Bone marrow (tissue), 2 donors: ENCODE measurements at regions not wholly inside any gene's neighbourhood (a gene's known extent, or its start where the extent isn't known, plus 50 kb on each side); places are given as distances from the start of the nearest gene placed in this dataset.

ENCODE experiments used
- DNase-seq, 2 donors: peaks; one replicate each; lab custom pipeline; 2025; lab: John Stamatoyannopoulos, UW

DNA sequence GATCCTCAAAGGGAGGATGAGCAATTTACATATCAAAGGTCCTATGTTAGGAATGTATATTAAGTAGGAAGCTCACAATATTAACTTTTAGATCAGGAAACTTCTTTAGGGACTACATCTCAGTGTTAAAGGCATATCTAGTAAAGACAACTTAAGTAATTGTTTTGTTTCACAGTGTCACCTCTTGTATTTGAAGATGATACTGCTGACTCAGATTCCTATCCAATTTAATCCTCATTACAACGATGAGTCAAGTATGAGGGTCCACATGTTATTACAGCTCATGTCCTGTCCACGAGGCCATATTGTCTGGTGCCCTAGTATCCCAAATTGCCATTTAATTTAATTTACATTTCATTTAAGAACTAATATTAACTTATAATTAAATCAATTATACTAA is 523.9 kb downstream of the CCDC85A start:
- no peak for DNase-seq

DNA sequence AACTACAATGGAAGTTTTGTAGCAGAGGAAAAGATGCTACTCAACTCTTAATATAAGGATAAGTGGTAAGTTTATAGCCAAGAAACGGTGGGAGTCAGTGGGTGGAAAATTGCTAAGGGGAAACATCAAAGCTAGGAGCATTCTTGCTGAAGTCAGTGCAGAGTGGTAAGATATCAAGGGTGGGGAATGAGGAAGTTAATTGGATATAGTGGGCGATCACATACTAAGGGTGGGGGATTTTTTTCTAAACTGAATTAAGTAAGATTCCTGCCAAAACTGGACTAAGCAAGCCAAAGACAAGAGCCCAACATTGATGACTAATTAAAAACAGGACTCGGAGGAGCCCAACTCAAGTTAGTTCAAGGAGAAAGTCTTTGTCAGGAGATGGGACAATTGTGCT is 525.4 kb downstream of the CCDC85A start:
- no peak for DNase-seq

DNA sequence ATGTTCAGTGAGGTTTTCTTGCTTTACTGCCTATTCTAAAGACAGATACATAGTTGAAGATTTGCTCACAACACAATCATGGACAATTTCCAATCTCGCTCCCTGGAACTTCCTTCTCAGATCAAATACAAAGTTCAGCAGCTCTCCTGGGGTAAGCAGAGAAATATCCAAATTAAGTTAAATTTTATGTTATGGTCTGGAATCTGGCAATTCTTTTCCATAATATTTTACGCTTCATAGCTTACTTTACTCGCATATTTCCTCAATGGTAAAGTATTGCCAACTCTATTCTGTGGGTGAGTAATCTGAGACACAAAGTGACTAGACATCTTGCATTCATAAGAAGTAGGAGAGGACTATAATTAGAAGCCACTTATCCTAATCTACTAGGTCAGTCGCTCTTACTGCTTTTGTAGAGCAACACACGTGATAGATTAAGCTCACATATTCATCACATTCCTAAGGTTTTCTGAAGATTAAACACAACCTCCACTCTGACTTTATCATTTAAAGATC is 529.4 kb downstream of the CCDC85A start:
- DNase-seq = no peak

DNA sequence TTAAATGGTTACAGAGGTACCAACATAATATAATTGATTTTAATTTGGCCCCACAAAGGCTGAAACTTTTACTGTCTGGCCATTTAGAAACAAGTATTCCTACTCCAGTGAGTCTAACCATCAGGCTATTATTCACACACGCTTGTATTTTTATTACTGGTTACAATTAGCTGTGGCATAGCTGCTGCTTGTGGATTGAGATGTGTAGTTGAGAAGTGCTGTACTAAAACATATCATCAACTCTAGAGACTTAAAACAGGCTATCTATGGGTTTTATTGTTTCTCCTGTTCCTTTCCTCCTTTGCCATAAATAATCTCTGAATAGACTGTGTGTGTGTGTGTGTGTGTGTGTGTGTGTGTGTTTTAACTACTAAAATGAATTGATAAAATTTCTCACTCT is 530.2 kb downstream of the CCDC85A start:
- DNase-seq = no peak

DNA sequence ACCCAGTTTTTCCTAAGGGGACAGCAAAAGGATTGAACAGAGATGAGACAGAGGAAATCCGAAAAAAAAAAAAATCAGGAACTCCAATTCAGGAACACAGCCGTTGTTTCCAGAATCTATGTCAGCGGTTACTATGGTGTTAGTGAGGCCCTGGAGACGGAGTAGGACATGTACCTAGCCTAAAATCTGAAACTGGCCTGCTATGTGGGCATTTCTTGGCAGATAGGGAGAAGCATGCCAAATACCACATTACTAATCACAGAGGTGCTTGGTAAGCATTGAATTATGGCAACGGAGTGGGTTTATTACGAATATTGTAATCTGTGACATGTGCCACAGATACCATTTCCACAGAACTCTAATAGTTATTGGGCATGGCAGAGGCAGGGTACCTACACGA is 530.6 kb downstream of the CCDC85A start:
- no peak for DNase-seq

DNA sequence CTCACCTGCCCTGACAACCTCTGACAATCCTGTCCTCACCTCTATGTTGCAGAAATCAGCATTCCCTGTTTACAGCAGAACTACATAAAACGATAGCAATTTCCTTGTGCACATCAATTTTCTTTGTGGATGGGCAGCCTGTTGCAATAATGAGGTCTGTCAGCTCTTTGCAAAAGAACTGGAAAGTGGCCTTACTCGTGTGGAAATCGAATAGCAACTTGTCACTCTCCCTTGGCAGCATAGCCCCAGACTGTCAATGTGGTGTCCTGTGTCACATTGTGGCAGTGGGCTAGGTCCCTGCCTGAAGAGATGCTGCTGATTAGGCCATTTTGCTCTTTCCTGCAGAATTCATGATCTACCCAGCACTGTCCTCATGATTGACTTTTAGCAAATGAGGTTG is 531.9 kb downstream of the CCDC85A start:
- DNase-seq = no peak

DNA sequence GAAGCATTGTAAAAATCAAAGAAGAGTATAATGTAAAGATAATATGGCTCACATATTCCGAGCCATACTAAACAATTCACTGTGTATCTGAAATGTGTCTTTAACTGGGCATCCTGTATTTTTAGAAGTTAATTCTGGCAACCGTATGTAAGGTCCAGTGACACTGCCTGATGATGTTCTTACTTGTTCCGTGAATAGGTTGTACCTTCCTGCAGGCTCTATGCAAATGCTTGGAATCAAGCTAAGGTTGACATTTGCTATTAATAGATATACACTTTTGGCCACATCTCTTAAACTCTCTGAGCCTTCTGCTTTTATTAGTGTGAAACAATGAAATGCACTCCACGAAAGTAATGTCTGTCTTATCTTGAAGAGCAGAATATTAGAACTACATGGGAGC is 534.6 kb downstream of the CCDC85A start:
- no peak for DNase-seq

DNA sequence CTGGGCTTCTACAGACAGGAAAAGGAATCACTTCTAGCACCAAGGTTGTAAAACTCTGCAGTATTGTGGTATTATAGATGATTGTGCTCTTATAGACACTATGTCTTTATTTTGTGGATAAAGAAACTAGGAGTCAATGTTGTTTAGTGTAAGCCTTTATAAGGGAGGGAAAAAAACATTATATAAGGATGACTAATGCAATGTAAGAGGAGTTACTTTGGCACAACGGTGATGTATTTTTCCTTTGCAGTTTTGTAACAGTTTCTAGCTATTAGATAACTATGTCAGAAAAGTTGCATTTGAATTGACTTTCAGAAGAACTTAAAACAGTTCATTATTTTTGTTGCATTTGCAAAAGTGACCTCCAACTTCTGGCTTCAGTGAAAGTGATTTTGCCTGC is 545.4 kb downstream of the CCDC85A start:
- no peak for DNase-seq

DNA sequence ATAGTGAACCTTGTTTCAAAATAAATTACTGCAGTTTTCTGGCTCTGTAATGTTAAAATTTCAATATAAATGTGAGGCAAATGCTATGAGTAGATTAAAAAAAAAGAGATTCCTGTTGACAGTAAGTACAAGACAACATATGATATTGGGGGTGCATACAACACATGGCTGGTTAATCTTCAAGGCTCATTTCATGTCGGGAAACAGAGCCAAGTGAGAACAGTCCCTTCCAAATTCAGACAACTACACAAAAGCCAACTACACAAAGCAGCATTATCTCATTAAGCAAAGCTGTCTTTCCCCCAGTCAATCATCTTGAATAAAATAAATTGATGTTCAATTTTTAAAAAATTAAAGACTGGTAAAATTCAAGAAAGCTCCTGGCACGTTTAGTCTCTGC is 549.2 kb downstream of the CCDC85A start:
- no peak for DNase-seq

DNA sequence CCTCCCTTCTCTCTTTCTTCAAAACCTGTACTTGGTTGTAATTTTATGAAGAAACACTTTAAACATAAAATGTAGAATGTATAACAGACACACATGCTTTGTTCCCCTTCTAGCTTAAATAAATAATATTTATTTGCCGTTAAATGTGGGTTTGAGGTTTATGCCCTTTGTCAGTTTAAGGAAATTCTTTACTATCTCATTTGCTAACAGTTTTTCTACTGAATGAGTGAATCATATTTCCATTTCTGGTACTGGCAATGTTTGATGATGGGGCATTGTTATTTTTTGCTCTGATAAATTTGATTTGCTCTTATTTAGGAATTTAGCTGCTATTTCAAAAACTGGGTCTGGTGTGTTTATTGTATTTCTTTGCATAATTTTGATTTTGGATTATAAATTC is 555.6 kb downstream of the CCDC85A start:
- DNase-seq = no peak

DNA sequence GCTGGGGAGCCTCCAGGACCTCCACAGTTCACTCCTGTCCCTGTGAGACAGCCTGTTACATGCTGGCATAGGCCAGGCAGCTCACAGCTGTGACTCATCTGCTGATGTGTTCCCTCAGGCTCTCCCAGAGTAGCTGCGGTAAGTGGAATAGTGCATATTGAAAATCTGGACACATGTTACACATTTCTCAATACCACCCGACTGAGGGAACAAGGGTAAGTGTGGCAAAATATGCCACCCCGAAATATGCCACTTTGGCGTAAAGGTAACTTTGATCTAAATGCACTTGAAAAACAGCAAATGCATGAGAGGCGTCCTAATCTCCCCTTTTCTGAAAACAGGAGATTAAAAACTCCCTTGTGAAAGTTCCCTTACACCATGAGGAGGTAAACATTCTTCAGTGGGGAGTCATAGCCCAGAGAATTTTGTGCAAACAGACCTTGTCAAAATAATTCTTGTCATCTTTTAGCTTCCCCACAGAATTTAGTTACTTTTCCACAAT is 557.9 kb downstream of the CCDC85A start:
- DNase-seq = no peak

DNA sequence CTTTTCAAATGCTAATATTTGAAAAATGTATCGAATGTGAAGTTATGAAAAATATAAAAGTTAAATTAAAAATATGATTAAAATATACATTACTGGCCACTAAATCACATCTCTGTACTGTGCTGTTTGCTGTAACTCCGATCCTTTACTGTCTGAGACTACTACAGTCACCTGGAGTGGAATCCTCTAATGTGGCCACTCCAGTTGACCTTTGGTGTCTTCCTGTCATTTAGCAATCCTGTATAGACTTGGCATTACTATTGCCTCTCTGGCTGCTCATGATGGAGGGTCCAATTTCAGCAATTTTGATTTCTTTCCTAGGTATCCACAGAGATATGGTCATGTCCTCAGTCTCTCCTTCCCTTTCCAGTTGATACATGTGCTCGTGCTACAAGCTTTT is 560.0 kb downstream of the CCDC85A start:
- no peak for DNase-seq

DNA sequence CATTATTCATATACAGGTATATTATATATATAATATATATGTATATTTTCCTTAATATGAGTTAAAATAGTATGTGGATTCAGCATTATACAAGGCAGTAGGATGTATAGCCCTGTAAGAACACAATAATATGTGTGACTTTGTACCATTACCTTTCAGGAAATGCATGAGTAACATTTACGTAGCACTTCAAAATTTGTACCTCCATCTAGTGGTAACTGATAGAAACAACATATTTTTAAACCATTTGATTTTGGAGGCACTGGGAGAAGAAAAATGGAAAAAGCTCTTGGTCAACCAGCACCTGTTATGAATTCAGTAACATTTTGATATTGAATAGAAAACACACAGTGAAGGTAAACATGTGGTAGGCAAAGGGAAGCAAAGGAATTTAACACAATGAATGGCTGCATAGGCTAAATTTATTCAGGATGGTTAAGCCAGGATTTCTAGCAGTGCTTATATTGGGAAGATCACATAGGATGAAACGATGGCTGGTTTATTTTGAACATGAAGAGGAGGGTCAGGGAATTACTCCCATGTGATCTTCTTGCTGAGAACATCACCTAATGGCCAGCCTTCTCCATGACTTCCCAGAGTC is 565.5 kb downstream of the CCDC85A start:
- no peak for DNase-seq

DNA sequence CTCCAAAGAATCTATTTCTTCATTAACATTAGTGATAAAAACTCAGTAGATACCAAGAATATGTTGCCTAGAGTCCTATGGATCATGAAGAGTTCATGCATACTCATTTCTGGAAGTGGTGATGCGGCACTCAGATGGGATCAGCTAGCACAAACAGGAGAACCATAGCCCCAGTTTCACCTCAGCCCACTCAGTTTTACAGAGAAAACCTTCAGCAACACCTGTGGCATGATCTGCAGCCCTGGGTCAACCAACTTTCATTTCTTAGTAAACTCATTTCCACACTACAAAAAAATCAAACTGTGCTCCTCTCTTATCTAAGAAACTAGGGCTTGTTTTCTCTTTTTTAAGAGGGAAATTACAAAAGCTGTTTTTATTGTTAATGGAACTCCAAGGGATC is 569.4 kb downstream of the CCDC85A start:
- no peak for DNase-seq

DNA sequence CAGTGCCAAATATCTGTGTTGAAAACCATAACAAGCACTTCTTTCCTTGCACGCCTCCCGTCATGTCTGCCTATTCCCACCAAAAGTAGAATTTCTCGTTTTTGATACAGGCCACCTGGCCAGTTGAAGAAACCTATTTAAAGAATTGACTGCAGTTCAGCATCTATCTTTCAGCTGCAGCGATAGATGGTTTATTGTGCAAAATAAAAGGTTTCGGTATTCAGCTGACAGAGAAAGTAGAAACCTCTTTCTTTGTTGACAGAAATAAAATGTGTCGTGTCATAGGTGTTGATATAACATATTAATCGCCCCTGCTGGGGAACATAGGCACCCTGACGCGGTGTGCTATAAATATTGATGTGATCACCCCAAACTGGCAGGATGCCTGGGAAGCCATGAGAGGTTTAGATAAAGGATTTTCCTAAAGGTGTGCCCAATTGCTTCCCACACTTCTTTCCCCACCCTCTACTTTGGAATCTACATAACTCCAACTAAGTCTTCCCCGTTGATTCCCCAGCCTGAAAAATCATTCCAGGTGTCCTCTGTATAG is 570.4 kb downstream of the CCDC85A start:
- no peak for DNase-seq

DNA sequence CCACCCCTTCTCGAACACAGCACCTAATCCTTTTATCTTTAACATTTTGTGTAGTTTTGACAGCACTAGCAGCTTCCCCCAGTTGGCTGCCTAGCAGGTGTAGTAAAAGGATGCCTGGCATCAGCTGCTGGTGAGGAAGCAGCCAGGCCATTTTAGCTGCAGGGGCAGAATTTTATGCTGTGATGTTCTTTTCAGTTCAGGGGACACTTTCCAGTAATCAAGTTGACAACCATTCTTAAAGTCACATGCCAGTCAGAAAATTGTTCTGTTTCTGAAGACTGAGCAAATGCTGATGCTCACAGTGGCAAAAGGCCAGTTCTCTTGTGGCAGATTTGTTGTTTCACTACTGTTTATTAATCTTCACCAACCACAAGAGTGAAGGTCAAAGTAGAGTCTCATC is 570.8 kb downstream of the CCDC85A start:
- no peak for DNase-seq

DNA sequence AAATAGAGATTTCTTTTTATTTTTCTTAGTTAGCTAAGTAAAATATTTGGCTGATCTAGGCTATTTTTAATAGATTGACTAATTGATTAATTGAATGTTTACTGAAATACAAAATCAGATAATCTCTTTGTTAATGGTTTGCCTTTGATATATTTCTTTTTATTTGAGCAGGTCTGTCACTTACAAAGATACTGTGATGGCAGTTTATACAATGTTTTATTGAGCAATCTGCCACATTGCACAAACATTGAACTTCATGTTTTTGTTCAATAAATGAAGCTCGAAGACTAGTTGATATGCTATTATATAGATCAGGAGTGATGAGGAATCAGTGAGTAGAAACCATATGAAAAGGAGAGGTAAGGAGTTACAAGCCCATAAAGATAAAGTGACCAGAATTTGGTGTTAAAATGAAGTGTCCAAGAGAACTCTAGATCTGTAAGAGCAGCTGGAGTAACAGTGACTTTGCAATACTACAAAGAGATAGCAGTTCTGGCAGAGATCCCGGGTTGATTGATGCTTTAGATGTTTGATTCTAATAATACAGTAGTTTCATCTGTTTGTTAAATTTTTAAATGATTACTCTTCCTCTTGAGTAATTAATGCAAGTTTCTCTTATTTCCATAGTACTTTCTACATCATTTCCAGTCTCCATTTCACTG is 574.2 kb downstream of the CCDC85A start:
- no peak for DNase-seq

DNA sequence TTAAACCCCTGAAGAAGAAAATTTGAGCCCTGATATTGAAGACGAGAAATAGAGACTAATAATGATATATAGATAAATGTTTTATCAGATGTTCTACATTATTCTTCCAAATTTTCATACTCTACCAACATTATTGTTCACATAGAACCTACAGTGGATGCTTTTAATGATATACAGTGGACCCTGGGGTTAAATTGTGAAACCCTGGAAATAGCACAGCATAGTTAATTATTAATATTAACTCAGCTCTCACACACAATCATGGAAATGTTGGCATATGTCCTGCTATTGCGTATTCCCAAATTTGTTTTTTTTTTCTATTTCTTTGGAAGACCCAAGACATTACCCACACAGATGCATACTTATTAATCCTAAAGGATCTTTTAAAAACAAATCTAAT is 579.9 kb downstream of the CCDC85A start:
- DNase-seq = no peak

DNA sequence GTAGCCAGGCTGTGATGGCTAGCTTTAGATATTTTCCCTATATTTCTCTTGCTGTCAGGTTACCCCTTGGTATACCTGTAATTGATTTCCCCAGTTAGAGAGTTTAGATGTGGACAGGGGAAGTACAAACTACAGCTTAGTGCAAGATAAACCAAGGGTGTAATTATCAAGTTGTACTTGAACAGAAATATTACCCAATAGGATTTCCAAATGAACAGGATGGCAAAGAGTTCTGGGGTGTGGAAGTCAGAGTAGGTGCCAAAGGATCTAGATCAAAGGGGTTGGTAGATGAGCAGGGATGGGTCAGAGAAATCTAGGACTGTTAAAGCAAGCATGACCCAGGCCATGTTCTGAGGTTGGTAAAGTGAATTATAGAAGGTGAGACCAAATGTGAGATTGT is 585.2 kb downstream of the CCDC85A start:
- DNase-seq = no peak

DNA sequence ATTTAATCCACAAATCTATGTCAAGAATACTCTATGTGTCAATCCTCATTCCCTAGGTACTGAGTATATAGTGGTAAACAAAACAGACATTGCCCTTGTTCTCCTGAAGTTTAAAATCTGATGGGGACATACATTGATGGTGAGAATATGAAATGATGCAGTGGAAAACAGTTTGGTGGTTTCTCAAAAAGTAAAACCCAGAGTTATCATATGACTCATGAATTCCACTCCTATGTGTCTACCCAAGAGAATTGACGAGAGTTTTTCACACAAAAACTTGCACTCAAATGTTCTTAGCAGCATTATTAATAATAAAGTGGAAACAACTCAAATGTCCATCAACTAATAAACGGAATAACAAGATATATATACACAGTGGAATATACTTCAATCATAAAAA is 586.7 kb downstream of the CCDC85A start:
- no peak for DNase-seq

DNA sequence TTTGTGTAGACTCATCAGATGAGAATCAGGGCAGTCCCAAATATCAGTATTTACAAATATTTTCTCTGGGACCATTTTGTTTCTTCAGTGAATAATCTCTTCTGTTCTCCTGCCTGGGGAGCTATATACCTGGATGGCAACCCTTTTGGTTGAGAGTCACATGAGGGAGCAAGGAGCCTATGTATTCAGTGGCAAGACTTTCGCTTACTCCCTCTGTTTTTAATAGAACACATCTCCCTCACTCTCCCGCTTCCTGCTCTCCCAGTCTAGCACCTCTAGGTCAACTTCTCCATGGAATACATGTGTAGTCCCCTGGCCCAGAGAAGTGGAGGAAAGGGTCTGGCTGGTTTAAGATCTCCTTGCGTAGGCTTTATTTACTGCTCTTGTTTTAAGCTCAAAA is 600.3 kb downstream of the CCDC85A start:
- DNase-seq = no peak

DNA sequence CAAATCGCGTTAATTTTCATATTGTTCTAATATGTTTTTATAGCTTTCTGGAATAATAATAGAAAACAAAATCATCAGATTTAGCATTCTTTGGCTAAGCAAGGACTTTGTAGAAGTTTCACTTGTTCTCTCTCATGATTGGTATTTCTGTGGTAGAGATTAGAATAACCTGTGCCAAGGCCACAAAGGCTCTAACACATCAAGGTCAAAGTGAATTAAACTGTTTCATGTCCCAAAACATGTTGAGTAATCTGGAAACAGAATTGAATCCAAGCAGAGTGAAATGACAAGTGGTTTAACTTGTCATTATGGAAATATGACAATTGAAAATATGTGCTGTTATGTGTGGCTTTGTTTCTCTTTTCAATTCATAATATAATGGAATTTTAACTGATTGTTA is 617.4 kb downstream of the CCDC85A start:
- no peak for DNase-seq

DNA sequence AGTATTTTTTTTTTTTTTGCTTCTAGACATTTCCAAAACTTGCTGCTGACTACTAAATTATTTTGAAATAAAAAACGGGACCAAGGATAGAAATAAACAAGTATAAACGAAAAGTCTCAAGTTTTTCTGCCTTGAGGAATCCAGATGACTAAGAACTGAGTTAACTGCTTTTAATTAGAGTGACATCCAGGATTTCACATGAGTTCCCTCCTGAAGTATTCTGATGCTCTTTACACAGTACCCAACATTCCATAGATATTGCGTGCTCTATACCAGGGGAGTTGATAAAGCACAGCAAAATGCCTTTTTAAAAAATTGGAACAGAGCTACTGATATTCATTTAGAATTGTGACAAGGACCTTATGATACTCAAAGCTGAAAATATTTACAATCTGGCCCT is 618.0 kb downstream of the CCDC85A start:
- no peak for DNase-seq

DNA sequence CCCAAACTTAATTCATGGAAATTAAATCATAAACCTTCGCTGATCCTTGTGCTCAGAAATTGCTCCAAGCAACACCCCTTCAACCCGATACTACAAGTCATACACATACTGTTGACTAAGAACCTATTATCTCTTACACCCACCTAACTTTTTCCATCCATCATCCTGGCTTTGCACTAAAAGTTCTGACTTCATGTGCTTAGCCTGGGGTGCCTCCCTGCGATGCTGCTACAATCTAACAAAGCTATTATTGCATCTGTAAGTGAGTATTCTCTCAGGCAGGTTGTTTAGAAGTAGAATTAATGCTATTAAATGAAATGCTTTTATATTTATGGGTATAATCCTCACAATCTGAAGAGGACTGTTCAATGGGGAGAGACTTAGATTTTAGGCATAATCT is 619.8 kb downstream of the CCDC85A start:
- no peak for DNase-seq
